Left ventricle myocardium inferior (tissue), 1 donor: ENCODE measurements at regions not wholly inside any gene's neighbourhood (a gene's known extent, or its start where the extent isn't known, plus 50 kb on each side); places are given as distances from the start of the nearest gene placed in this dataset.
A peak's percentile ranks its signal among the peaks of the same experiment; 100 is the strongest.

Source experiments
- DNase-seq: peaks from one replicate; pipeline ENCODE4 v3.0.0-alpha.2; 2020
- H3K27ac ChIP-seq: fragments of 200-600 bp; replicated peaks from 2 replicates; pipeline ENCODE4 v1.8.0; 2021
- H3K27me3 ChIP-seq: fragments of 200-600 bp; 2 replicates; pipeline ENCODE4 v1.8.0; 2021; ENCODE audit warnings: low read depth
- H3K36me3 ChIP-seq: fragments of 200-600 bp; 2 replicates; pipeline ENCODE4 v1.8.0; 2021
- H3K4me1 ChIP-seq: fragments of 200-600 bp; 2 replicates; pipeline ENCODE4 v1.8.0; 2021
- H3K4me3 ChIP-seq: fragments of 200-600 bp; 2 replicates; pipeline ENCODE4 v1.8.0; 2021; ENCODE audit warnings: mild to moderate bottlenecking, moderate library complexity
- H3K9me3 ChIP-seq: fragments of 200-600 bp; replicated peaks from 2 replicates; pipeline ENCODE4 v1.8.0; 2021
- CTCF ChIP-seq: fragments of 200-600 bp; IDR thresholded peaks from 2 replicates; pipeline ENCODE4 v1.8.0; 2021; ENCODE audit warnings: antibody characterized with exemption, mild to moderate bottlenecking, borderline replicate concordance
- intact Hi-C: fragments of 100-400 bp; cut with micrococcal nuclease; formaldehyde crosslinking; loops from one replicate; pipeline ENCODE4 v1.11.0; 2022
- donor health status: DM: no; HTN: yes; CAD: no; lungs with severe emphysema.

- H3K4me3 ChIP-seq = no peak overlapping the region
- H3K27me3 ChIP-seq = no peaks in the 10 kb centered on the region
- no peak overlapping the region for H3K27ac ChIP-seq
- TF ChIP-seq CTCF = no peak
- intact Hi-C loops = no loop called here
- H3K36me3 ChIP-seq = no peaks in the 10 kb centered on the region
- no peaks in the 10 kb centered on the region for H3K9me3 ChIP-seq
- H3K4me1 ChIP-seq = peaks cover 41% of the 10 kb centered on the region
- DNase-seq = no peak
These were observed 501.6 kb downstream of the IRX1 start for GRCh38 chr5:4097199-4097598.

- H3K27ac ChIP-seq = no peak overlapping the region
- peaks cover 41% of the 10 kb centered on the region for H3K4me1 ChIP-seq
- H3K4me3 ChIP-seq = no peak overlapping the region
- DNase-seq = no peak
- intact Hi-C loops = no loop called here
- TF ChIP-seq CTCF = no peak
- H3K9me3 ChIP-seq = no peaks in the 10 kb centered on the region
- H3K36me3 ChIP-seq = no peaks in the 10 kb centered on the region
- no peaks in the 10 kb centered on the region for H3K27me3 ChIP-seq
These were observed 502.6 kb downstream of the IRX1 start for GRCh38 chr5:4098226-4098625.

- no peak overlapping the region for H3K27ac ChIP-seq
- H3K36me3 ChIP-seq = no peaks in the 10 kb centered on the region
- peaks cover 41% of the 10 kb centered on the region for H3K4me1 ChIP-seq
- H3K27me3 ChIP-seq = no peaks in the 10 kb centered on the region
- intact Hi-C loops = no loop called here
- H3K4me3 ChIP-seq = no peak overlapping the region
- no peaks in the 10 kb centered on the region for H3K9me3 ChIP-seq
- no peak for TF ChIP-seq CTCF
- DNase-seq = no peak
These were observed 503.8 kb downstream of the IRX1 start for GRCh38 chr5:4099386-4099785.

DNA sequence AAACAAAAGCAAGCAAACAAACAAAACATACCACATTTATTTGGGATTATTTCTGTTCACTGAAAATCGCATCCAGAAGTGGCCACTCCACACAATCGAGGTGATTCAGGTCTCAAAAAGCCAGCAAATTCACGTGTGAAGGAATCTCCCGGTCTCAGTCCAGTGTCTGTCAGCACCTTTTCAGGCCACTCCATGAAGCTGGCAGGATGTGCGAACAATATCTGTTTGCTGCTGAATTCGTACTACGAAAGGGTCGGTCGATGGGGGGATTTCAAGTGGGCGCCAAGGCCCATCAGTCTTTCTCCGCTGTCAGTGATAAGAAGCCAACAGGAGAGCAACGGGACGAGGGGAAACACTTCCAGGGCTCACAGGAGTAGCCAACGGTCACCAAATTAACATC lies 505.1 kb downstream of the IRX1 start:
- no peaks in the 10 kb centered on the region for H3K27me3 ChIP-seq
- peaks cover 39% of the 10 kb centered on the region for H3K4me1 ChIP-seq
- no peak for DNase-seq
- intact Hi-C loops = no loop called here
- H3K4me3 ChIP-seq = peak overlapping the region; percentile 32
- H3K27ac ChIP-seq = no peak overlapping the region
- no peaks in the 10 kb centered on the region for H3K9me3 ChIP-seq
- no peaks in the 10 kb centered on the region for H3K36me3 ChIP-seq
- no peak for TF ChIP-seq CTCF

DNA sequence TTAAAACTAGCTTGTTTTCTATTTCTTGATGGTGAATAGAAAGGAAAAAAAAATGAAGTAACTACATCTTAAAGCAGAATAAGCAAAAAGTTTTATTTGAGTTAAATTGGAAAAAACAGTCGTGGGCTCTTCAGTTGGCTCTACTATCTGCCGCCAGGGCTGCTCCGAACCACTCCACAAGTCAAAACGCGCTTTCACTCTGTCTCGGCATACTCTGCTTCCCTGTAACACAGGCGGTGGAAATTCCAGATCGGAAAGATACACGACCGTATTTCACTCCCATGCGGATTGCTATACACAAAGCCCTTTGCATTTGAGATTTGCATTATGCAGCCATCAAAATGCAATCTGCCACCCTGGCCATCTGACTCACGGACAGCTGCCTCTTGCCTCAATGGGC lies 505.6 kb downstream of the IRX1 start:
- TF ChIP-seq CTCF = no peak
- H3K4me1 ChIP-seq = peaks cover 35% of the 10 kb centered on the region
- intact Hi-C loops = no loop called here
- no peaks in the 10 kb centered on the region for H3K36me3 ChIP-seq
- H3K4me3 ChIP-seq = peak overlapping the region; percentile 32
- DNase-seq = no peak
- H3K27ac ChIP-seq = no peak overlapping the region
- H3K9me3 ChIP-seq = no peaks in the 10 kb centered on the region
- no peaks in the 10 kb centered on the region for H3K27me3 ChIP-seq
